Nephron progenitor cell (in vitro differentiated cells): ENCODE measurements at regions not wholly inside any gene's neighbourhood (a gene's known extent, or its start where the extent isn't known, plus 50 kb on each side); places are given as distances from the start of the nearest gene placed in this dataset.

Source experiments
- DNase-seq: peaks from one replicate; pipeline ENCODE4 v3.0.0; 2021
- H3K27ac Mint-ChIP-seq: 2 replicates; pipeline ENCODE4 v1.8.0; 2021; ENCODE audit warnings: mild to moderate bottlenecking, moderate library complexity, mixed read lengths
- H3K27me3 Mint-ChIP-seq: 2 replicates; pipeline ENCODE4 v1.8.0; 2021; ENCODE audit warnings: mild to moderate bottlenecking, low read depth, mixed read lengths; ENCODE audit not compliant: poor library complexity
- H3K36me3 Mint-ChIP-seq: 2 replicates; pipeline ENCODE4 v1.8.0; 2021; ENCODE audit warnings: low read depth, mixed read lengths
- H3K4me1 Mint-ChIP-seq: 2 replicates; pipeline ENCODE4 v1.8.0; 2021; ENCODE audit warnings: mixed read lengths
- H3K4me3 Mint-ChIP-seq: 2 replicates; pipeline ENCODE4 v1.8.0; 2021; ENCODE audit warnings: mild to moderate bottlenecking, moderate library complexity, mixed read lengths
- H3K9me3 Mint-ChIP-seq: 2 replicates; pipeline ENCODE4 v1.8.0; 2021; ENCODE audit warnings: mild to moderate bottlenecking, moderate library complexity, mixed read lengths
- TF ChIP-seq, protein P1 (sequence below): fragments of 200-600 bp; sonication (generic); IDR thresholded peaks from 2 replicates; pipeline ENCODE4 v1.5.0; 2021; ENCODE audit warnings: antibody characterized with exemption

- Mint-ChIP-seq H3K27ac (peak overlapping the region; percentile 13), H3K9me3 (no peaks in the 10 kb centered on the region)
- TF ChIP-seq, protein P1, sequence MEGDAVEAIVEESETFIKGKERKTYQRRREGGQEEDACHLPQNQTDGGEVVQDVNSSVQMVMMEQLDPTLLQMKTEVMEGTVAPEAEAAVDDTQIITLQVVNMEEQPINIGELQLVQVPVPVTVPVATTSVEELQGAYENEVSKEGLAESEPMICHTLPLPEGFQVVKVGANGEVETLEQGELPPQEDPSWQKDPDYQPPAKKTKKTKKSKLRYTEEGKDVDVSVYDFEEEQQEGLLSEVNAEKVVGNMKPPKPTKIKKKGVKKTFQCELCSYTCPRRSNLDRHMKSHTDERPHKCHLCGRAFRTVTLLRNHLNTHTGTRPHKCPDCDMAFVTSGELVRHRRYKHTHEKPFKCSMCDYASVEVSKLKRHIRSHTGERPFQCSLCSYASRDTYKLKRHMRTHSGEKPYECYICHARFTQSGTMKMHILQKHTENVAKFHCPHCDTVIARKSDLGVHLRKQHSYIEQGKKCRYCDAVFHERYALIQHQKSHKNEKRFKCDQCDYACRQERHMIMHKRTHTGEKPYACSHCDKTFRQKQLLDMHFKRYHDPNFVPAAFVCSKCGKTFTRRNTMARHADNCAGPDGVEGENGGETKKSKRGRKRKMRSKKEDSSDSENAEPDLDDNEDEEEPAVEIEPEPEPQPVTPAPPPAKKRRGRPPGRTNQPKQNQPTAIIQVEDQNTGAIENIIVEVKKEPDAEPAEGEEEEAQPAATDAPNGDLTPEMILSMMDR = no peak
Observed at GRCh38 chr12:23349564-23349963, 599.9 kb downstream of the SOX5 start.

DNA sequence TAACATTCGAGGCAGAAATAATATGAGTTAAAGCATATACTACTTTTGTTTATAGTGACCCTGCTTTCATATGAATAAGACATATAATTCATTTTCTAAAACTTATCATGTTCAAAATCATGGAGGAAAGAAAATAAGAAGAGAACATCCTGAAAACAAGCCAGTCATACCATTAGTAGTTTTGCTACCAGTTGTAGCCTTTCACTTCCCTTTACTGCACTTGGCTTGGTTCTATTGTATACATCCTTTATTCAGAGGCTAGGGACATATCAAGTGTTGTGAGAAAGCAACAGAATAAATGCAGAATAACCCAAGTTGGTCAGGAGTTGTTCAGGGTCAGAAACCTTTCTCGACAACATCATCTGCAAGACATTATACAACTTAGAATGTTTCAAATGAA, 598.7 kb downstream of the SOX5 start:
- no peak for DNase-seq
- H3K9me3 Mint-ChIP-seq = no peaks in the 10 kb centered on the region
- no peaks in the 10 kb centered on the region for H3K27me3 Mint-ChIP-seq
- TF ChIP-seq, protein P1 = no peak
- no peak overlapping the region for H3K27ac Mint-ChIP-seq
- no peak overlapping the region for H3K4me3 Mint-ChIP-seq
- no peaks in the 10 kb centered on the region for H3K4me1 Mint-ChIP-seq
- no peaks in the 10 kb centered on the region for H3K36me3 Mint-ChIP-seq

More at GRCh38 chr12:23349564-23349963, 599.9 kb downstream of the SOX5 start:
- Mint-ChIP-seq H3K4me1 (no peaks in the 10 kb centered on the region), H3K27me3 (no peaks in the 10 kb centered on the region), H3K36me3 (no peaks in the 10 kb centered on the region), H3K4me3 (no peak overlapping the region)
- DNase-seq = no peak

- TF ChIP-seq, protein P1 = no peak
- Mint-ChIP-seq H3K9me3 (no peaks in the 10 kb centered on the region), H3K27me3 (no peaks in the 10 kb centered on the region)
Observed at GRCh38 chr12:23352670-23353069, 596.8 kb downstream of the SOX5 start.

GRCh38 chr12:23354800-23355199, 594.7 kb downstream of the SOX5 start:
- no peak for DNase-seq
- Mint-ChIP-seq H3K4me1 (no peaks in the 10 kb centered on the region), H3K36me3 (no peaks in the 10 kb centered on the region), H3K4me3 (no peak overlapping the region), H3K9me3 (no peaks in the 10 kb centered on the region), H3K27ac (no peak overlapping the region), H3K27me3 (no peaks in the 10 kb centered on the region)
- TF ChIP-seq, protein P1 = no peak

More at GRCh38 chr12:23352670-23353069, 596.8 kb downstream of the SOX5 start:
- no peaks in the 10 kb centered on the region for H3K36me3 Mint-ChIP-seq
- DNase-seq = no peak
- no peaks in the 10 kb centered on the region for H3K4me1 Mint-ChIP-seq
- H3K27ac Mint-ChIP-seq = no peak overlapping the region
- no peak overlapping the region for H3K4me3 Mint-ChIP-seq

DNA sequence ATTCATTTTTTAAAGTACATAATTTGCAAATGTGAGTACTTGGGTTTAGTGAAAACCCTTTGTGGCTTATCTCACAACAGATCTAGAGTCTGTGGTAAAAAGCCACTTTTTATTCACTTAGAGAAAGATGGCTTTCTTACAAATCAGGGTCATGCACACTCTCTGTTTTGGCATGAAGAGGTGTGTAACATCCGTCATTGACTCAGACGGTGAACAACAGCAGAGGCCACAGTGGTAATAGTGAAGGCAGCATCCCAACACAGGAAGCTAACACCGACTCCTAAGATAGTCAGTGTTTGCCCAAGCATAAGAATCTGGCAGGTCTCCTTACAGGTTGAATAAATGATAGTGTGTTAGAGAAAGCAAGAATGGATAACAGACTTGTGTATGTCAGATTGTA, 593.0 kb downstream of the SOX5 start:
- TF ChIP-seq, protein P1 = no peak
- Mint-ChIP-seq H3K27me3 (no peaks in the 10 kb centered on the region), H3K27ac (no peak overlapping the region), H3K4me3 (no peak overlapping the region), H3K9me3 (no peaks in the 10 kb centered on the region), H3K36me3 (no peaks in the 10 kb centered on the region), H3K4me1 (no peaks in the 10 kb centered on the region)
- no peak for DNase-seq

DNA sequence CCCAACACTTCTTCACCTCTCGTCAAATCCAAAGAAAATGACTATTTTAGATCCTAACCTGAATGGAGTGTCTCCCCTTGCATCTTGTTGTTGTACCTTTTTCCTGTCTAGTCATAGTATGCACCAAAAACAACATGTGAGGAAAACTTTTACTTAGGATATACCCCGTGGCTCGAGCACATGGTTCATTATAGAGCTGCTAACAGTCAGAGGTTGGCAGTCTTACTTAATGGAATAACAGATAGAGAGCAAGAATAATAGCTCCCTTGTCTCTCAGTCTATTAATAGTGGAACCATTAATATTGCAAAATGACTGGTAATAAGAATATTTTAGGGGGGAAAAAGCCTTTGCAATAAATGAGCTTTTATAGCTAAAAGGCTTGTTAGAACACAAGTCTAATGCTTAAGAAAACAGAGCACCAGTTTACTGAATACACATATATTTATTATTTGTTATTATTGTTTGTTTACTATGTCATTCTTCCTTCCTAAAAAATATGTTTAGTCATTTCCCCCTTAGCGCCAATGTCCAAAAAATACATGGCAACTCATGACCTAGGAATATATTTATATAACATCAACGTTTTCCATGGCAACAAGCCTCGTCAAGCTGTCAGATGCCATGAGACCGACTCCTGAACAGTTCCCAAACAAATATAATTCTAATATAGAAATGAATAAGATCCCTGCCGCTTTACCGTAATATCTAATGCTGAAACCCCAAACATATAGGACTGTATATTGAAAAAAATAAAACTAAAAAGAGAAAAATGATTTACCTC, 592.4 kb downstream of the SOX5 start:
- no peaks in the 10 kb centered on the region for H3K9me3 Mint-ChIP-seq
- TF ChIP-seq, protein P1 = no peak
- H3K27ac Mint-ChIP-seq = no peak overlapping the region
- no peaks in the 10 kb centered on the region for H3K27me3 Mint-ChIP-seq
- H3K4me1 Mint-ChIP-seq = no peaks in the 10 kb centered on the region
- no peak overlapping the region for H3K4me3 Mint-ChIP-seq
- no peaks in the 10 kb centered on the region for H3K36me3 Mint-ChIP-seq
- no peak for DNase-seq
